GM19351 (cell line): ENCODE measurements at regions not wholly inside any gene's neighbourhood (a gene's known extent, or its start where the extent isn't known, plus 50 kb on each side); places are given as distances from the start of the nearest gene placed in this dataset.

Experiments used
- ATAC-seq: cut with Tn5 transposase; IDR thresholded peaks from one replicate; pipeline ENCODE4 v1.9.1; 2021; ENCODE audit warnings: mild to moderate bottlenecking, moderate library complexity; ENCODE audit not compliant: unreplicated experiment

- ATAC-seq, result no peak
Measured at GRCh38 chr5:105978011-105978410, 1692.7 kb downstream of the EFNA5 start.

GRCh38 chr5:105977163-105977562 is 1693.6 kb downstream of the EFNA5 start:
- ATAC-seq, result no peak

- ATAC-seq, result no peak
Measured at GRCh38 chr5:105970919-105971318, 1699.8 kb downstream of the EFNA5 start.

- ATAC-seq, result no peak
Measured at GRCh38 chr5:105968981-105969380, 1701.8 kb downstream of the EFNA5 start.

GRCh38 chr5:105963696-105964255 is 1707.0 kb downstream of the EFNA5 start:
- ATAC-seq, result no peak

- no peak for ATAC-seq
Measured at GRCh38 chr5:105961572-105961971, 1709.2 kb downstream of the EFNA5 start.

- no peak for ATAC-seq
Measured at GRCh38 chr5:105956456-105957196, 1714.1 kb downstream of the EFNA5 start.

GRCh38 chr5:105954341-105954740 is 1716.4 kb downstream of the EFNA5 start:
- ATAC-seq, result no peak

GRCh38 chr5:105953616-105954015 is 1717.1 kb downstream of the EFNA5 start:
- no peak for ATAC-seq

GRCh38 chr5:105952875-105953274 is 1717.9 kb downstream of the EFNA5 start:
- no peak for ATAC-seq

GRCh38 chr5:105947461-105947860 is 1723.3 kb downstream of the EFNA5 start:
- no peak for ATAC-seq

- no peak for ATAC-seq
Measured at GRCh38 chr5:105945203-105945972, 1725.3 kb downstream of the EFNA5 start.

GRCh38 chr5:105940181-105940580 is 1730.6 kb downstream of the EFNA5 start:
- no peak for ATAC-seq

- ATAC-seq, result no peak
Measured at GRCh38 chr5:105934171-105934570, 1736.6 kb downstream of the EFNA5 start.

- no peak for ATAC-seq
Measured at GRCh38 chr5:105931881-105932421, 1738.8 kb downstream of the EFNA5 start.

GRCh38 chr5:105929858-105930257 is 1740.9 kb downstream of the EFNA5 start:
- no peak for ATAC-seq

GRCh38 chr5:105924366-105924765 is 1746.4 kb downstream of the EFNA5 start:
- no peak for ATAC-seq

GRCh38 chr5:105922574-105922973 is 1748.2 kb downstream of the EFNA5 start:
- no peak for ATAC-seq

GRCh38 chr5:105922080-105922479 is 1748.7 kb downstream of the EFNA5 start:
- ATAC-seq, result no peak

- no peak for ATAC-seq
Measured at GRCh38 chr5:105917189-105917588, 1753.5 kb downstream of the EFNA5 start.

- ATAC-seq, result no peak
Measured at GRCh38 chr5:105907016-105907415, 1763.7 kb downstream of the EFNA5 start.

GRCh38 chr5:105905392-105905791 is 1765.3 kb downstream of the EFNA5 start:
- ATAC-seq, result no peak
